ENCODE measurements at regions not wholly inside any gene's neighbourhood (a gene's known extent, or its start where the extent isn't known, plus 50 kb on each side); places are given as distances from the start of the nearest gene placed in this dataset.

DNA sequence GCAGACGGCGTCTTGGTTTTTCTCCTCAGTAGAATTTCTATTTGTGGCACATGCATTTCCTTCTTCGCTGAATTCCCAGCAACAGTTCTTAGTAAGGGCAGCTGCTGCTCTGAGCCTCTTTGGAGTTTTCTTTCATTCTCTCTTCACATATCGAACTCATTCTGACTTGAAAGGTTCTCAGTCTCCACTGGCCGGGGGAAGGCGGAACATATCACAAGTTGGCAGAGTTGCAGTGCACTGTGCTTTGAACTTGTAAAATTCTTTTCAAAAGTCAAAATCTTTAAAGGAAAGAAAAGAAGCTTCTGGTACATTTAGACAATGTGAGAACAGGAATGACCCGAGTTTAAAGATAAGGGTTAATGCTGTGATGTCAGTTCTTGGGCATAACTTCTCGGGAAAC is 286.1 kb upstream of the MAP3K7 start:
- DNase-seq (ENCODE audit: low spot score), result no peak

DNA sequence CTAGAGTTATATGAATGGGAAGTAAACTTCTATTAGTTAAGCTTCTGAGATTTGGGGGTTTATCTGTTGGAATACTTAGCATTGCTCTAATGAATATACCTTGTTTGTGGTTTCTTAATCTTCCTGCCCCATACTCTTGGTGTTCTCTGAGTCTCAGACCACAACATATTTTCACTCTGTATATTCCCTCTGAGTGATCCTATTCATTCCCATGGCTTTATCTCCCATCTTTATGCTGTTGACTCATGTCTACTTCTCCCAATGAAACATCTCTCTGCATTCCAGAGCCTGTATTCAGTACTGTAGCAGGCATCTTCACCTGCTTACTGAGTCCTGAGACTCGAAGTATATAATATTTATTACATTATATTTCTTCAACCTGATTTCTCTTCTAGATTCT is 283.7 kb upstream of the MAP3K7 start:
- DNase-seq (ENCODE audit: low spot score), result no peak

DNA sequence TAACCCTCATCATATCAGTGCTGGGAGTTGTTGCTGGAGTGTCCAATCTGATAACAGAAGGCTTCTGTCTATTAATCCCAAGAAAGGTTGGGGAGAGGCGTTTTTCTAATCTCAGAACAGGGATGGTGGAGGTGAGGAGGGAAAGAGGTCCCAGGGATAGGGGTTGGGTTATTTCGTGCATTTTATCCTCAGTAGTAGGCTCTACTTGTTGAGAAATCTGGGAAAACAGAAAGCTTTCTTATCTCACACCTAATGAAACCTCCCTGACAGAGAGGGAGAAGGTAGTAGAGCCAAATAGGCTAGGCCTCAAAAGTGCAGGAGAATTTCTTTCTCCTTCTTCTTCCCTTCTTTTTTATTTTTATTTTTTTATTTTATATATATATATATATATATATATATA is 281.8 kb upstream of the MAP3K7 start:
- DNase-seq (ENCODE audit: low spot score), result no peak

DNA sequence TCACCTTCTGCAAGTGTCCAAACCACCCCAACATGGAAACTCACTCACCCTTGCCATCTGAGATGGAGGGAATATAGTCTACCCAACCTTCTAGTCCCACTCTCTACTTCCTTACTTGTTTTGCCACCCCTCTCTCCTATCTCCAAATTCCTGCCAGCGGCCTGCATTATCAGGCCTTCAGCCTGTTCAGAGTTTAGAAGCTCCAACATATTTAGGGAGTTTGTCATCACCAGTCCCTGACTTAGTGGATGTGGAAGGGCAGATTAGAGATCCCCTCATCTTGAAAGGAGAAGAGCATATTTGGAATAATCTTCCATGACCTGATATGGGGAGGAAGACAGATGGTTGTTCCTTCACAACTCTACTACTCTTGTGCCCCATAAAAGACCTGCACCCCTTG is 281.4 kb upstream of the MAP3K7 start:
- no peak for DNase-seq (ENCODE audit: low spot score)

DNA sequence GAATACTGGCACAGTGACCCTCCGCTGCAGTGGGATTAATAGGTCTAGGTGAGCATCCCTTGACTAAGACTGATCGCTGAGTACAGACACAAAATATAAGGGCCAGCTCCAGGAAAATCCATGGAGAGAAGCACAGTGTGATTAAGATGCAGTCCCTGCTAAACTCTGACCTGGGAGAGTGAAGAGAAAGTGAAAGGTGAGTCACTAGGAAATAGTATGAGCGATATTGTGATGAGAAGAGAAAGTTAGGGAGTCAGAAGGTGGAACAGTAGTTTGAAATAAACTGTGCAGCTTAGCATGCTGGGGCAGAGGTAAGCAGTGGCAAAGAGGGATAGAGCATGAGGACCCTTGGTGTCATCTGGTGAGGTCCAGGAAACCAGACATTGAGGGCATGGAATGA is 278.6 kb upstream of the MAP3K7 start:
- DNase-seq (ENCODE audit: low spot score), result no peak

DNA sequence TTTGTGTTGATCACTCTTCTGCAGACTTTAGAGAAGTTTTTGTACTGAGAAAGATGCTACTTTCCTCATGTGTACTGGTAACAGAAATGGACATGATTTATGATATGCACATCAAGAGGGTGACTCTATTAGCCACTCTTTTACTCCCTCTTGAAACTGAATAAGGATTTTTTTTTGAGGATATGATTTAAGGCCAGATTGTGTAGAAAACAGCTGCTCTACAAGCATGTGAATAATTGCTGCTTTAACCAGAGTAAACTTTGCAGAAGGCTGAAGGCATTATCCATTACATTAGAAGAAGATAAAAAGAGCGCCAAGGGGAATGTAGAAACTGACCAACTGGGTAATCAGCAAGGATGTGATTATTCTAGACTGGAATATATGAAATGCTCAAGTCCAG is 276.2 kb upstream of the MAP3K7 start:
- DNase-seq (ENCODE audit: low spot score), result no peak

DNA sequence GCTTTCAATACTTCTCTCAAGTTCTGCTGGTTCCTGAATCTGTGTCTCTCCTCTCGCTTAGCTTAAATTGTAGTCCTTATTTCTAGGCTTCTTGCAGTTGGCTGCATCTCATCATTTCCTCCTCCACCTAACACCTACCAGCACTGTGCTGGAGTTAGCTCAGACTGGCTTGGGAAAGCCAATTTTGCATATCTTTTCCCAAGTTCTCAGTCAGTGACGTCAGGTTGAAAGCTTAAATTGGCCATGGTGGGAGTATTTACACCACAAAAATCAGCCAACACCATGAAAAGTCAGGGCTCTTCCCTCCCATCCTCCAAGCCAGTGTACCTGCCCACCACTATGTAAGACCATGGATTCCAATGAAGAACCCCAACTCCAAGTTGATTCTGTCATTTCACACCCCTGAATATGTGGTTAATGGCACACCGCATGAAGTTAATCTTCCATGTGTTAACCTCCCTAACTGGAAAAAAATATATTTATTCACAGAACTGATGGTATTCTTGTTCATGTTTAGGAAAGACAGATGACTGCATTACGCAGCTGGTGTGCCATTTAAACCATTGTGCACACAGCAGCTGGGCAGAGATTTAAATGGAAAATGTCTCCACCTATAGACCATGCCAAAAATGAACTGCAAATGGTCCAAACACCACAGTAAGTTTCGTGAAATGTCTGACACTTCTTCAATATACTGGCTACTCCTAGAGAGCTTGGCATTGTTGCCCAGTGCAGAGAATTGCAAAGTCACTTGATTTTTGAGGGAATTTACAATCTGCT is 274.1 kb upstream of the MAP3K7 start:
- no peak for DNase-seq (ENCODE audit: low spot score)

DNA sequence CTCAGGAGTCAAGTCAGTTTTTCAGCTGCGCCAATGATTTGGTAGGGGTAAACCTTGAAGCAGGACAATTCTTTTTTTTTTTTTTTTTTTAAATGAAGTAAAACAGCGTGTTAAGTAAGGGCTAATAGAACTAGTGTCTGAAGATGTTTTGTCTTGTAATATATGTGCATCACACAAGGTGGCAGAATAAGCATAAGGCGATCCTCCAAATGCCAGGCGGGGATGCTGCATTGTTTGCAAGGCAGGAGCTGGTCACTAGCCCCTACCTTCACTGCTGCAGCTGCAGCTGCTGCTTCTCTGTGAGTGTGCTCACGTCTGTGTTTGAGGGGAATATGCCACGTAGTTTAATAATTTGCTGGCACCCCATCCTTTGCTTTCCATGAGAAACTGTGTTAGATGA is 272.7 kb upstream of the MAP3K7 start:
- no peak for DNase-seq (ENCODE audit: low spot score)

DNA sequence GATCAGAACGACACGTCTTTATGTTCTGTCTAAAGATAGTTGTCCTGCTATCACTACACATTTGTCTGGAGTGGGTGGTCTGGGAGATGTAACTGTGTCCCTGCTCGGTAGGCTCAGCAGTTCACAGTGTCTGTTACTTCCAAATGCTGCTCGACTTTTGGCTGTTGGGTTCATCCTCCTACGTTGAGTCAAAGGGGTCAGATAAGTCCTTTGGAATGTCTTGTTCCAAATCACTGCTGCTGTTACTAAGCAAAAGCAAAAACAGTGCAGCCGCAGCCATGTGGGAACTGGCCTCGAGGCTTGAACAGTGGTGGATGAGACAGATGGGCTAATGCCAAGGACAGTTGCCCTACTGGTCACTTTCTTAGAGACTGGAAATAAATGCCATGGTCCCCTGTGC is 272.2 kb upstream of the MAP3K7 start:
- DNase-seq (ENCODE audit: low spot score), result no peak

DNA sequence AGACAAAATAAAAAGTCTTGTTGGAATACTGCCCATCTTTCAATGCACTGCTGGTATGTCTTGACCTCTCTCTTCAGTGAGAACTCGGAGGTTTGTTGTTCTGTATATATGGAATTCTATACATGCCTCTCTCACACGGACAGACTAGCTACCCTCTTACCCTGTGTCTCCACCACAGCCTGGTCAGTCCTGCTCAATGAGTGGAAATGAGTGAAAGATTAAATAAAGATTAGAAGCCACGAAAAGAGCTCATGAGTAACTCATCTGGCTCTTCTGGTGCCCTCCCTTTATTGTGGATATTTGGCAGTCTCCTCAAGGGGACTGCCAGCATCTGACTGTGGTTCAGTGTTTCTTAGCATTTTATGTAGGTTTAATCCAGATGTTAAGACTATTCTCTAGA is 262.8 kb upstream of the MAP3K7 start:
- DNase-seq (ENCODE audit: low spot score), result no peak

DNA sequence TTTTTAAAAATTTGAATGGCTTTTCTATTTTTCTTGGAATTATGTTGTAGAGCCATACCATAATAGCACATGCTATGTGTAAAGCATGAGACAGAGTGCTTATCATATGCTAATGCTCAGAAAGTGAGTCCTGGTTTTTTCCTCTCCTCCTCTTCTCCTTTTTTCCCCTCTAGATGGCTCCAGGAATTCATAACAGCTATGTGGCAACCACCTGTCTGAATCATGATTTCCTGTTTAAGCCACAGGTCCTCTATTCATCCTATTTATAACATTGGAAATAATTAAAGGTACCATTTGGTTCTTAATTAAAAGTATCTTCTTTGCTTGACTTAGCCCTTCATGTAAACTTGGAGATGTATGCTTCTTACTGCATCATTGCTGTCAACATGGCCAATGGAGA is 260.0 kb upstream of the MAP3K7 start:
- DNase-seq (ENCODE audit: low spot score), result no peak

DNA sequence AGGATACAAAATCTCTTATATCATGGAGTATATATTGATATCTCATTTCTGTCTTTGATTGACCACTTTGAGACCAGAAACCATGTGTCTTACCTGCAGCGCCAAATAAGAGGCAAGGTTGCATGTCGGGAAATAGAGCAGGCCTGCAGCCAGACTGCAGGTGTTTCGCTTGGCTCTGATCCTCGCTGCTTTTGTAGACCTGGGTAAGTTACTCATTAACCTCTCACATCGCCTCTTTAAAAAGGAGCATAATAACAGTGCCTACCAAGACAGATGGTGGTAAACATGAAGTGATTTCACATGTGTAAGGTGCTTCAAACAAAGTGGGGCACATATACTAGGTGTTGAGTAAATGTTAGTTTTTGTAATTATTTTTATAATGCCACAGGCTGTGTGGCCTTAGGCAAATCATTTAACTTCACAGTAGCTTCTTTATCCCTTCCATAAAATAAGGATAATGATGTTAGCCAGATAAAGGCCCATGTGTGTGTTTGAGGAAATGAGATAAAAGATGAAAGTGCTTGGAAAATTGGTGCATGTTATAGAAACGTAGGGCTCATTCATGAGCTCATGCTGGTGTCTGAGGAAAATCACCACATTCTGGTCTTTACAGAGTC is 248.8 kb upstream of the MAP3K7 start:
- no peak for DNase-seq (ENCODE audit: low spot score)

DNA sequence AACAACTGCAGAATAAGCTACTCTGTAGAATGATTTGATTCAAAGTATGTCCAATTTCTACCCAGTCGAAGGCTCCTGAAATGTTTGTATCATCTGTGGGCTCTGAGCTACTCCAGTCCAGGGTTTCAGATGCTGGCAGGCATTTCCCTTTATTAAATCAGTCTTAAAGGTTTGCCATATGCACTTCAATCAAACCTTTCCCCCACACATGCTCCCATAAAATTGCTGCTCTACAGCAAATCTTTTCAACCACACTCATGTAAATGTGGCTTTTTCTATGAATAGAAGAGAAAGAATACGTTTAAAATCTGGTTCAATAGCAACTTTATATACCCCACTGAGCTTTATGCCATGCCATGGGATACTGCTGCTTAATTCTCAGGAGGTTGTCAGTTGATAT is 242.4 kb upstream of the MAP3K7 start:
- DNase-seq (ENCODE audit: low spot score), result no peak

DNA sequence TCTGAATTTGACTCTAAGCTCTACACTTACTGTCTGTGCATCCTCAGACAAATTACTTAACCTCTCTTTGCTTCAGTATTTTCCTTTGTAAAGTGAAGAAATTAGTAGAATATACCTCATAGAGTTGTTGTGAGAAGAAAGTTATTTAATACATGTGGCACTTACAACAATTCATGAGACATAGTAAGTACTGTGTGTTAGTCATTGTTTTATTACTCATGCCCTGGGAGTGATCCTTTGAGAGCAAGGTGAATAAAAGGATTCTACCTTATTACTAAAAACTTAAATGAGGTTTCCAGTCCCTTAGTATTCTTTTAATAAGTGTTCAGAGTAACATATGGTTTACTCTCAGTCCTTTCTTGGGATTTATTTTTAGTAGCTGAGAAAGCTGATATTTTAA is 233.6 kb upstream of the MAP3K7 start:
- DNase-seq (ENCODE audit: low spot score), result no peak

DNA sequence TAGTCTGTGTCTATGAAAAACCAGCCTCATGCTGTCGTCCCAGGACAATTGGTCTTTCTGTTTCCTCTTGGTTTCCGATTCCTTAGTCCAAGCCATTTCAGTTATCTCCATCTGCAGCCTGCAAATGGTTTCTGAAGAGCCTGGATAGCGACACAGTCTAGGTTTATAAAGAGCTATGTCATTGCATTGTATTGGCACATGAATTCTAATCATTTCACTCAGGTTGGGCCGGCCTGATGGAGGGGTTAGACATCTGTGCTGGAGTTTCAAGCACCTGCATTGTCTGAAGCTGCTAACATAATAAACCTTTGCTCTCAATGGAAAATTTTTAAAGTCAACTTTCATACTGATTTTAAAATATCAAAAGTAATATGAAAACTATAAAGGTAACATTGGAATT is 232.6 kb upstream of the MAP3K7 start:
- no peak for DNase-seq (ENCODE audit: low spot score)

DNA sequence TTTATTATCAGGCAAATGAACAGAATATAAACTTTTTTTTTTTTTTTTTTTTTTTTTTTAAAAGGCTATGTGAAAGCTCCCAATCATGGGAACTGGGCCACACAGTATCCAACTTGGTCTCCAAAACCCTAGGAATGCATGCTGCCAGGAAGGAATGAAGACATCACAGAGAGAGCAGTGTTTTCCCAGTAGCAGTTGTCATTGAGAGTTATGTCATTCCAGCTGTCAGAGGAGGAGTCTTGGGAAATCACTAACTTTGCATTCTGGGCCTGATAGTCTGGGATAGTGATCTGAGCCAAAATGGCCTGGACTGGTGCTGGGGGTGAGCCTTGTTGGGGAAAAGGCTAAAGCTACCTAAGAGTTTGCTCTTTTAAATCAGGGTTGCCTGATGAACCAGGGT is 231.3 kb upstream of the MAP3K7 start:
- DNase-seq (ENCODE audit: low spot score), result no peak

DNA sequence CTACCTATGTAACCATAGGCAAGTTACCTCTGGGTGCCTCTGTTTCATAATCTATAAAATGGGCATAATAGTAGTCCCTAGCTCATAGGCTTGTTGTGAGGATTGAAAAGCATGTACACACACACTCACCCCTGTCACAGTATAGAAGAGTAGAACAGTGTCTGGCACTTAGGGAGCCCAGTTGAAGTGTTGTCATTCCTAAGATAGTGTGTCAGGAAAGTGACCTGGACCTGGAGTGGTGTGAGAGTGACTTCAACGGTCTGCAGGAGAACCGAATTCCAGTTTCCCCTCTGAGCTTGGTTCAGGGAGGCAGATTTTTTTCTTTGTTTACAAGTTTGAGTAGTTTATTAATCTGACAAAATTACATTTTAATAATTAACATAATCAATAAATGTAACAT is 229.9 kb upstream of the MAP3K7 start:
- no peak for DNase-seq (ENCODE audit: low spot score)

DNA sequence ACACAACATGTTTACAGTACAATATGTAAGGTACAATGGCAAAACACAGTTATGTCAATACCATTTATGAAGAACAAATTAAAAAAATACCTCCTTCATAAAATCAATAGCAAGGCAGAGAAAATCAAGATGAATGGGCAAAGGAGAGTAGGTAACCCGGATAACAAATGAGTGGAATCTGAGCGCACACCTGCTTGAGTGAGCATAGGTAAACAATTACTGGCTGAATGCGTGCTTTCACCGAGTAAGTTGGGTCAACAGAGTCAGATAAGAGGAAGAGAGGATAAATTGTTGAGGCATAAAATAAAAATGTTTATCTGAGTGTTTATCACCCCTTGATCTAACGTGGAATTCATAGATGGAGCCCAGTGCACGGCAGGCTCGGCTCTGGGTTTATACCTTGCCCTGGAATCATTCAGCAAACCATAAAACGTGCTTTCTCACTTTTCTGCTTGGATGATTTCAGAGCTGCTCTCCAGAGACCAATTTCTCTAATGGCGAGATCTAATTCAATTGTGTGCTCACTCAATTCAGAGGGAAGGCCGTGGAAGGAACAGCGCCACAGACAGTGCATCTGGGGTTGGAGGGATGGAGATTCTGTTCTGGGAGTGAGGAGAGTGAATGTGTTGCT is 224.8 kb upstream of the MAP3K7 start:
- no peak for DNase-seq (ENCODE audit: low spot score)

DNA sequence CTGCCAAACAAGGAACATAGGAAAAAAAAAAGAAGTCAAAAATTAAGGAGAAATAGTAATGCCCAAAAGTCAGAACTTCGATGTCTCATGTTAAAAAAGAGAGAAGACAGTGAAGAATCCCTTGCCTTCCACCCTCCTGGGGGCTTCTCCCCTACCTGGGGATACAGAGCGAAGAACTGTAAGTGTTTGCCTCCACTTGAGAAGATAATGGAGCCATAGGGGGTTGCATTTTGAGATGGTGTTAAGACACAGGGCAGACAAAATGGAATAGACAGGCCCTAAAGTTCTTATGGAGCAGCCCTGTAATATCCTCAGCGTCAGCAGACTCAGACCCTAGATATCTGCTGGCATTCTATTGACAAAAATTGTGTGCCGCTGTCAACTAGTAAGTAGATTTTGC is 222.2 kb upstream of the MAP3K7 start:
- DNase-seq (ENCODE audit: low spot score), result no peak

DNA sequence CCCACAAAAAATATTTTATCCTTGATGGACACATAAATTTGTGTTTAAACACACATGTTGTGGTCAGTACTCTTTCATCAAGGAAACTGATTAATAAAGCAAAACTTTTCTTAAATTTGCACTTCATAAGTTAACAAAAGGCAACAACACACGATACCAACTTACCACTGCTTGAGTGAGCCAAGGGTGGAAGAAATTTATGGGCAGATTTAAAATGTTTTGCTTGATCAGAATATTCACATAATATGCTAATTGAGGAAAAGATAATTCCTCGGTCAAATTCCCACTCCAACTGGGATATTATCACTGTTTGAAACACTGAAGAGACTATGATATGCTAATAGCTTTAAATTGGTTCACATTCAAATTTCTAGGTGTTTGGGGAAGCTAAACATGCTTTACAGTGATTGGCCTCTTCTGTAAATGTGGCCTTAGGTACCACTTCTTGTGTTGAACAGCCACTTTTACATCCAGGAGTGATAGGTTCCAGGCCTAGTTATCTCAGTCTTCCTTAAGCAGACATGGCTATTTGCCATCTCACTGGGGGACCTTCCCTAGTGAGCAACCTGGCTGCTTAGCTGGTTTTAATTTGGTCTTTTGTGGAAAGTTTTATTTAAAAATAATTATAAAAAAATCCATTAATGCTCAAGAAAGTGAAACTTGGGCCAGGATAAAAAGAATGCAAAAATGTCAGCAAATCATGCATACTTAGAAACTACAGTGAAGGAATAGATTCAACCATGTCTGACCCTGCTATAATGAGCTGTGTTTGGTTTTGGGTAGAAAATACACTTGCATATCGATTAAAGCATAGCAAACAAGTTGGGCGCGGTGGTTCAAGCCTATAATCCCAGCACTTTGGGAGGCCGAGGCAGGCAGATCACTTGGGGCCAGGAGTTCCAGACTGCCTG is 221.2 kb upstream of the MAP3K7 start:
- DNase-seq (ENCODE audit: low spot score), result no peak

DNA sequence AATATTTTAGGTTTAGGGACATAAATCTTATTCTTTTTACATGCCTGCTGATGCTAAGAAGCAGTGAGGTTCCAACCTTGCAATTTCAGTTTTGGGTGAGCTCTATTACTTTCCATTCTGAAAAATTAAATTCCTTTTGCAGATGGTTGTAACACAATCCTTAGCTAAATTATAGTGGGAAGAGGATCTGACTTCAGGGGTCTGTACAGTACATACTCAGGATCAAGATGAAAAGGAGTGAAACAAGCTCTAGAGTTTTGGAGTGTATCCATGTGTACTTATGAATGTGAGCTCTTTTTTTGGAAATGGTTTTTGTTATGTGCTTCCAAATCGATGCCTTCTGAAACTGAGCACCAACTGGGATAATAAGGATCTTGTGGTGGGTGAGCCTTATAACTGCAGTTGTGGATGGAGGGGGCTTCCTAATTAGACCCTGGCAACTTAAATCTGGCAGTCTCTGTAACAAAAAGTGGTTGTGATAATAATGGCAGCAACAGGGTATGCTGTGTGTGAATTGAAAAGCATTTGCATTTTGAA is 218.8 kb upstream of the MAP3K7 start:
- DNase-seq (ENCODE audit: low spot score), result no peak

DNA sequence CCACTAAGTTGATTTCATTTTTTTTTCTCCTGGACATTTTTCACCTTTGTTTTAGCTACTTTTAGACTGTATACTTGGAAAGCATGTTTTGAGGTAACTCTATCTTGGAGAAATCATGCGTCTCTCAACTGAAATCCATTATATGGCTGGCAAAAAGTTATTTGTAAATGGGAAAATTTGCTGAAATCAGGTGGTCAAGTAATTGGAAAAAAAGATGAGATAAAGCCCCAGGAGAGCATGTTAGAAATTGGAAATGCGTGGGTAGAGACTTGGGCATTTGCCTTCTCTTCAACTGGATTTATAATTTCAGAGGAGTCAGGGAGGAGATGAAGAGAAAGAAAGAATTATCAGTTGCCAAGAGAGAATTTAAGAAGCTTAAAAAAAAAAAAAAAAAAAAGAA is 217.1 kb upstream of the MAP3K7 start:
- no peak for DNase-seq (ENCODE audit: low spot score)

Data from CD4-positive, alpha-beta T cell treated with Interleukin-6 at 100 ng/mL for 8 hours (primary cell).